Astrocyte (in vitro differentiated cells and primary cell): ENCODE measurements at regions not wholly inside any gene's neighbourhood (a gene's known extent, or its start where the extent isn't known, plus 50 kb on each side); places are given as distances from the start of the nearest gene placed in this dataset.

Experiments
- DNase-seq: peaks from one replicate; pipeline ENCODE4 v3.0.0-alpha.2; 2010; ENCODE audit warnings: low read depth
- FAIRE-seq: peaks from 2 replicates; lab custom pipeline; 2011; peaks lifted over from hg19 to GRCh38; lab: Jason Lieb, UNC
- H2AFZ ChIP-seq: 2 replicates; pipeline ENCODE4 v1.6.0; 2012; ENCODE audit warnings: low read depth, low read length, inconsistent platforms
- H3K27ac ChIP-seq: 2 replicates; pipeline ENCODE4 v1.5.1; 2011; ENCODE audit warnings: low read depth, low read length, inconsistent platforms
- H3K27me3 ChIP-seq: 2 replicates; pipeline ENCODE4 v1.6.0; 2011; ENCODE audit warnings: low read length, inconsistent platforms; ENCODE audit not compliant: insufficient read depth
- H3K36me3 ChIP-seq: 2 replicates; pipeline ENCODE4 v1.5.1; 2011; ENCODE audit warnings: low read length, inconsistent platforms; ENCODE audit not compliant: insufficient read depth
- H3K4me1 ChIP-seq: 2 replicates; pipeline ENCODE4 v1.5.1; 2011; ENCODE audit warnings: low read length, inconsistent platforms; ENCODE audit not compliant: insufficient read depth
- H3K4me2 ChIP-seq: 2 replicates; pipeline ENCODE4 v1.6.0; 2012; ENCODE audit warnings: low read length, inconsistent platforms
- H3K4me3 ChIP-seq: 2 replicates; pipeline ENCODE4 v1.5.1; 2011; ENCODE audit warnings: low read depth, mild to moderate bottlenecking, low read length, inconsistent platforms; ENCODE audit not compliant: insufficient read depth
- H3K79me2 ChIP-seq: 2 replicates; pipeline ENCODE4 v1.6.0; 2012; ENCODE audit warnings: mild to moderate bottlenecking, low read length, inconsistent platforms; ENCODE audit not compliant: insufficient read depth
- H3K9ac ChIP-seq: 2 replicates; pipeline ENCODE4 v1.6.0; 2012; ENCODE audit warnings: mild to moderate bottlenecking, low read length, inconsistent platforms
- H3K9me3 ChIP-seq: 2 replicates; pipeline ENCODE4 v1.5.1; 2012; ENCODE audit warnings: low read depth, mild to moderate bottlenecking, low read length, inconsistent platforms; ENCODE audit not compliant: insufficient read depth
- H4K20me1 ChIP-seq: 2 replicates; pipeline ENCODE4 v1.6.0; 2012; ENCODE audit warnings: low read length, inconsistent platforms; ENCODE audit not compliant: insufficient read depth
- H3K27ac Mint-ChIP-seq: one replicate; pipeline ENCODE4 v1.8.0; 2021; ENCODE audit warnings: mild to moderate bottlenecking, mixed read lengths; ENCODE audit not compliant: unreplicated experiment
- H3K27me3 Mint-ChIP-seq: one replicate; pipeline ENCODE4 v1.8.0; 2021; ENCODE audit warnings: low read depth, mixed read lengths; ENCODE audit not compliant: unreplicated experiment
- H3K36me3 Mint-ChIP-seq: one replicate; pipeline ENCODE4 v1.8.0; 2021; ENCODE audit warnings: low read depth, mixed read lengths; ENCODE audit not compliant: unreplicated experiment
- H3K4me1 Mint-ChIP-seq: one replicate; pipeline ENCODE4 v1.8.0; 2021; ENCODE audit warnings: low read depth, mixed read lengths; ENCODE audit not compliant: unreplicated experiment
- H3K4me3 Mint-ChIP-seq: one replicate; pipeline ENCODE4 v1.8.0; 2021; ENCODE audit warnings: mild to moderate bottlenecking, moderate library complexity, mixed read lengths; ENCODE audit not compliant: unreplicated experiment
- H3K9me3 Mint-ChIP-seq: one replicate; pipeline ENCODE4 v1.8.0; 2021; ENCODE audit warnings: mild to moderate bottlenecking, mixed read lengths; ENCODE audit not compliant: unreplicated experiment
- CTCF ChIP-seq: IDR thresholded peaks from 2 replicates; pipeline ENCODE4 v1.5.1; 2011; ENCODE audit warnings: low read depth, mild to moderate bottlenecking, inconsistent platforms, low read length, moderate library complexity; ENCODE audit not compliant: insufficient read depth
- EZH2 ChIP-seq: IDR thresholded peaks from 2 replicates; pipeline ENCODE4 v1.6.1; 2012; ENCODE audit warnings: mild to moderate bottlenecking, low read length, inconsistent platforms; ENCODE audit not compliant: insufficient read depth

GRCh38 chr6:4017834-4018170 is 61.1 kb downstream of the FAM217A start:
- Histone ChIP-seq H3K4me3 (peak overlapping the region; percentile 79), H3K9me3 (no peaks in the 10 kb centered on the region), H2AFZ (peak overlapping the region; percentile 48), H3K27me3 (no peaks in the 10 kb centered on the region), H3K4me2 (peak overlapping the region; percentile 92), H3K9ac (peak overlapping the region; percentile 90), H3K4me1 (peaks cover 17% of the 10 kb centered on the region), H3K27ac (peak overlapping the region; percentile 95), H4K20me1 (peaks cover 15% of the 10 kb centered on the region), H3K79me2 (peaks cover 87% of the 10 kb centered on the region), H3K36me3 (peaks cover 4% of the 10 kb centered on the region)
- Mint-ChIP-seq H3K9me3 (no peaks in the 10 kb centered on the region), H3K4me3 (peak overlapping the region; percentile 93), H3K27me3 (no peaks in the 10 kb centered on the region), H3K36me3 (peaks cover 7% of the 10 kb centered on the region), H3K4me1 (peaks cover 7% of the 10 kb centered on the region), H3K27ac (peak overlapping the region; percentile 65)
- DNase-seq: peak; percentile 49
- FAIRE-seq: no peak
- TF ChIP-seq EZH2: no peak
- TF ChIP-seq CTCF: no peak

- TF ChIP-seq CTCF (no peak), EZH2 (no peak)
- Histone ChIP-seq H3K27me3 (no peaks in the 10 kb centered on the region), H3K9ac (peak overlapping the region; percentile 90), H3K79me2 (peaks cover 87% of the 10 kb centered on the region), H3K4me2 (peak overlapping the region; percentile 92), H3K9me3 (no peaks in the 10 kb centered on the region), H3K4me3 (peak overlapping the region; percentile 79), H3K4me1 (peaks cover 20% of the 10 kb centered on the region), H2AFZ (peak overlapping the region; percentile 65), H4K20me1 (peaks cover 18% of the 10 kb centered on the region), H3K27ac (peak overlapping the region; percentile 95), H3K36me3 (peaks cover 4% of the 10 kb centered on the region)
- H3K27ac Mint-ChIP-seq: peak overlapping the region; percentile 81
- peaks cover 9% of the 10 kb centered on the region for H3K4me1 Mint-ChIP-seq
- H3K27me3 Mint-ChIP-seq: no peaks in the 10 kb centered on the region
- no peak for FAIRE-seq
- no peaks in the 10 kb centered on the region for H3K9me3 Mint-ChIP-seq
- peak overlapping the region; percentile 93 for H3K4me3 Mint-ChIP-seq
- peak; percentile 90 for DNase-seq
- H3K36me3 Mint-ChIP-seq: peaks cover 3% of the 10 kb centered on the region
Observed at GRCh38 chr6:4018171-4018923, 60.6 kb downstream of the FAM217A start.
